Ovary (tissue), 3 donors: ENCODE measurements at regions not wholly inside any gene's neighbourhood (a gene's known extent, or its start where the extent isn't known, plus 50 kb on each side); places are given as distances from the start of the nearest gene placed in this dataset.

Source experiments
- CTCF ChIP-seq, 3 donors: fragments of 450-650 bp in 2 of 3; fragments of 200-600 bp in 1 of 3; IDR thresholded peaks; one replicate each; pipeline versions ENCODE4 v1.5.1 to v1.8.0; 2016 to 2022; ENCODE audit warnings: antibody characterized with exemption in 3 of 3, mild to moderate bottlenecking in 1 of 3
- EP300 ChIP-seq: sonication (generic); formaldehyde crosslinking; IDR thresholded peaks from one replicate; pipeline ENCODE4 v1.6.1; 2017; ENCODE audit warnings: antibody characterized with exemption
- POLR2A ChIP-seq: fragments of 450-650 bp; IDR thresholded peaks from one replicate; pipeline ENCODE4 v1.6.1; 2017; ENCODE audit warnings: antibody characterized with exemption, mild to moderate bottlenecking, moderate library complexity
- donor health status: DM: no; HTN: no; CAD: no.

GRCh38 chr3:98966434-98966833, 64.9 kb upstream of the DCBLD2 start:
- no peak for TF ChIP-seq CTCF (IDR thresholded peaks at IDR 0.05)
- TF ChIP-seq EP300: no peak
- TF ChIP-seq POLR2A: no peak
